OCI-LY1 (cell line): ENCODE measurements at regions not wholly inside any gene's neighbourhood (a gene's known extent, or its start where the extent isn't known, plus 50 kb on each side); places are given as distances from the start of the nearest gene placed in this dataset.

ENCODE experiments used
- H2AFZ ChIP-seq: fragments of 200-600 bp; sonication (generic), shearing (Covaris generic); 2 replicates; pipeline ENCODE4 v1.6.0; 2014; ENCODE audit warnings: antibody characterized with exemption, mild to moderate bottlenecking, low read length
- H3F3A ChIP-seq: fragments of 200-600 bp; sonication (generic), shearing (Covaris generic); 2 replicates; pipeline ENCODE4 v1.6.0; 2014; ENCODE audit warnings: mild to moderate bottlenecking, antibody characterized with exemption, low read length, moderate library complexity; ENCODE audit not compliant: insufficient read depth
- H3K27ac ChIP-seq: fragments of 200-600 bp; sonication (generic); 2 replicates; pipeline ENCODE4 v1.5.1; 2014; ENCODE audit warnings: low read length, mixed run types, mild to moderate bottlenecking, low read depth; ENCODE audit not compliant: poor library complexity, severe bottlenecking
- H3K27me3 ChIP-seq: fragments of 200-600 bp; sonication (generic); 2 replicates; pipeline ENCODE4 v1.6.0; 2014; ENCODE audit warnings: antibody characterized with exemption, mild to moderate bottlenecking, low read length, moderate library complexity; ENCODE audit not compliant: insufficient read depth
- H3K36me3 ChIP-seq: fragments of 200-600 bp; sonication (generic); 2 replicates; pipeline ENCODE4 v1.6.1; 2014; ENCODE audit warnings: mild to moderate bottlenecking, antibody characterized with exemption, low read length, moderate library complexity, mixed read lengths; ENCODE audit not compliant: insufficient read depth
- H3K4me1 ChIP-seq: fragments of 200-600 bp; sonication (generic); 2 replicates; pipeline ENCODE4 v1.5.1; 2014; ENCODE audit warnings: mild to moderate bottlenecking, low read length, moderate library complexity; ENCODE audit not compliant: insufficient read depth, severe bottlenecking
- H3K4me2 ChIP-seq: fragments of 200-600 bp; sonication (generic), shearing (Covaris generic); 2 replicates; pipeline ENCODE4 v1.6.1; 2014; ENCODE audit warnings: low read length
- H3K4me3 ChIP-seq: fragments of 200-600 bp; sonication (generic); 2 replicates; pipeline ENCODE4 v1.5.1; 2014; ENCODE audit warnings: low read length, low read depth, mild to moderate bottlenecking, mixed read lengths; ENCODE audit not compliant: poor library complexity, severe bottlenecking
- H3K79me2 ChIP-seq: fragments of 200-600 bp; shearing (Covaris generic); 2 replicates; pipeline ENCODE4 v1.6.1; 2016; ENCODE audit warnings: mixed run types, low read length, mixed read lengths; ENCODE audit not compliant: insufficient read depth
- H3K9ac ChIP-seq: fragments of 200-600 bp; sonication (generic), shearing (Covaris generic); 2 replicates; pipeline ENCODE4 v1.6.1; 2014; ENCODE audit warnings: mild to moderate bottlenecking, low read length, mixed read lengths
- H3K9me2 ChIP-seq: fragments of 200-600 bp; sonication (generic), shearing (Covaris generic); 2 replicates; pipeline ENCODE4 v1.6.1; 2014; ENCODE audit warnings: low read depth, mild to moderate bottlenecking, low read length, mixed read lengths
- H3K9me3 ChIP-seq: fragments of 200-600 bp; shearing (Covaris generic); 2 replicates; pipeline ENCODE4 v1.6.1; 2014; ENCODE audit warnings: low read length, mixed read lengths
- H4K20me1 ChIP-seq: fragments of 200-600 bp; sonication (generic), shearing (Covaris generic); 2 replicates; pipeline ENCODE4 v1.6.0; 2016; ENCODE audit warnings: mild to moderate bottlenecking, low read length; ENCODE audit not compliant: insufficient read depth
- EZH2 ChIP-seq: fragments of 200-600 bp; sonication (generic), shearing (Covaris generic); IDR thresholded peaks from 2 replicates; pipeline ENCODE4 v1.8.0; 2017; ENCODE audit warnings: borderline replicate concordance, mixed run types, mild to moderate bottlenecking, antibody characterized with exemption, low read length, moderate library complexity, mixed read lengths
- TF ChIP-seq, protein P1 (sequence below): fragments of 200-600 bp; sonication (generic), shearing (Covaris generic); IDR thresholded peaks from 2 replicates; pipeline ENCODE4 v1.5.1; 2017; ENCODE audit warnings: mild to moderate bottlenecking, antibody characterized with exemption, low read length, moderate library complexity, mixed read lengths

DNA sequence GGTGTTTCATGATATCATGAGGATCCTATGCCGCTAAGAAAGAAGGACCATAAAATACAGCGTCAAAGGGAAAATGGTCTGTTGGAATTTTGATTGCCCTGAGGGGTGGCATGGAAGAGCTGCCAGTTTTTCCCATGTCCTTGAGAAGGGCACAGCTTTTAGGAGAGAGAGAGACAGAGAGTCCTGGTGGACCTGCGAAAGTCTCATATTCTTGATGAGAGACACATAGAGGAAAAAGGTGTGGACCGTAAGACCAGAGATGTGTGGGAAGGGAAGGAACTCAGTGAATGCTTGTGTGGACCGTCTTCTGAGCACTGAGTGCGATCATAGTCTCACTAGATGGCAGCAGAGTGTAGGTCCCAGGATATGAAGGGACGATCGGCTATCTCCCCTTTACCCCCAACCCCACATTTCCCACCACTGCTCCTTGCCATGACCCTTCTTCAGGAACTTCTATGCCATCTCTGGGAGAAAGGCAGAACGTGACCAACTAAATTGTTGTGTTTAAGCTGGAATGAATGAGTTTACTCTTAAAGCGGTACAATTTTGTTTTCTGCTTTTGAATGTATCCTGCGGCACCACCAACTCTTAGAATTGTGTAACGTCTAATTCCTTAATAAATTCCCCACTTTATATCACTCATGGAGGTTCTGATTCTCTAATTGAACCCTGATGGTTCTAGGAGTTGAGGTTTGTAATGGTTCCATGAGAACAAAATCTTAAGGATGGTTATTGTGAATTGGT, 117.7 kb downstream of the CTH start:
- TF ChIP-seq, protein P1, sequence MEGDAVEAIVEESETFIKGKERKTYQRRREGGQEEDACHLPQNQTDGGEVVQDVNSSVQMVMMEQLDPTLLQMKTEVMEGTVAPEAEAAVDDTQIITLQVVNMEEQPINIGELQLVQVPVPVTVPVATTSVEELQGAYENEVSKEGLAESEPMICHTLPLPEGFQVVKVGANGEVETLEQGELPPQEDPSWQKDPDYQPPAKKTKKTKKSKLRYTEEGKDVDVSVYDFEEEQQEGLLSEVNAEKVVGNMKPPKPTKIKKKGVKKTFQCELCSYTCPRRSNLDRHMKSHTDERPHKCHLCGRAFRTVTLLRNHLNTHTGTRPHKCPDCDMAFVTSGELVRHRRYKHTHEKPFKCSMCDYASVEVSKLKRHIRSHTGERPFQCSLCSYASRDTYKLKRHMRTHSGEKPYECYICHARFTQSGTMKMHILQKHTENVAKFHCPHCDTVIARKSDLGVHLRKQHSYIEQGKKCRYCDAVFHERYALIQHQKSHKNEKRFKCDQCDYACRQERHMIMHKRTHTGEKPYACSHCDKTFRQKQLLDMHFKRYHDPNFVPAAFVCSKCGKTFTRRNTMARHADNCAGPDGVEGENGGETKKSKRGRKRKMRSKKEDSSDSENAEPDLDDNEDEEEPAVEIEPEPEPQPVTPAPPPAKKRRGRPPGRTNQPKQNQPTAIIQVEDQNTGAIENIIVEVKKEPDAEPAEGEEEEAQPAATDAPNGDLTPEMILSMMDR, result peak; percentile 58
- TF ChIP-seq EZH2, result no peak
- Histone ChIP-seq H3K79me2 (no peaks in the 10 kb centered on the region), H3K36me3 (no peaks in the 10 kb centered on the region), H3K4me2 (no peak overlapping the region), H3K27me3 (no peaks in the 10 kb centered on the region), H3K27ac (no peak overlapping the region), H3K4me1 (no peaks in the 10 kb centered on the region), H3K9me2 (no peaks in the 10 kb centered on the region), H3K9ac (no peak overlapping the region), H4K20me1 (no peaks in the 10 kb centered on the region), H3K9me3 (no peaks in the 10 kb centered on the region), H2AFZ (no peak overlapping the region), H3F3A (no peaks in the 10 kb centered on the region), H3K4me3 (no peak overlapping the region)

DNA sequence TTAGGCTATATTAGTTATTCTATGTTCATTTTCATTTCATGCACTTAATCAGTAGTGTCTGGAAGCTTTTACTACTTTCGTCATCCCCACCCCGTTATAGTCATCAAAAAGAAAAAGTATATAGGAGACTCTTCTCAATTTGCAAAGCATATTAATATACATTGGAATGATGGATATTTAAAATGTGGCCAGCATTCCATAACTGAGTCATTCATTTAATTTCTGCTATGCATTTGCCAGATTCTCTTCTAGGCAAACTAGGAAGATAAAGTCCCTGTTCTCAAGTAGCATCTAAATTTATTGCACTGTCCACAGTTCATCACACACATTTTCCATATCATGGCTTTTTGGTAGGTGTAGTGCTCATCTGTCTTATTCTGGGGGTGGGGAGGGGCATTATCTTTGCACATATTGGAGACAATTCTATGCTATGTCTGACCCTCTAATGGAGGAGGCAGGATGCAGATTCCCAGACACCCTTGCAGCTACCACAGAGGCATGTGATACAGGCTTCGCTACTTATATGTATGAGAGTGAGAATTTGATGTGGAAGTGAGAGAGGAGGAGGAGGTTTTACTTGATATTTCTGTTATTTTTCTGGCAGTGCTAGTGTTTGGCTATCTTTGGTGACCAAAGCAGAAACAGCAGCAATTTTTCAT, 125.8 kb downstream of the CTH start:
- Histone ChIP-seq H3K4me2 (no peak overlapping the region), H3K79me2 (no peaks in the 10 kb centered on the region), H3K9ac (no peak overlapping the region), H3K9me2 (no peaks in the 10 kb centered on the region), H3K4me1 (no peaks in the 10 kb centered on the region), H3K9me3 (no peaks in the 10 kb centered on the region), H2AFZ (no peak overlapping the region), H4K20me1 (no peaks in the 10 kb centered on the region), H3K4me3 (no peak overlapping the region), H3K36me3 (no peaks in the 10 kb centered on the region), H3F3A (no peaks in the 10 kb centered on the region), H3K27me3 (no peaks in the 10 kb centered on the region), H3K27ac (no peak overlapping the region)
- TF ChIP-seq, protein P1, result no peak
- no peak for TF ChIP-seq EZH2

DNA sequence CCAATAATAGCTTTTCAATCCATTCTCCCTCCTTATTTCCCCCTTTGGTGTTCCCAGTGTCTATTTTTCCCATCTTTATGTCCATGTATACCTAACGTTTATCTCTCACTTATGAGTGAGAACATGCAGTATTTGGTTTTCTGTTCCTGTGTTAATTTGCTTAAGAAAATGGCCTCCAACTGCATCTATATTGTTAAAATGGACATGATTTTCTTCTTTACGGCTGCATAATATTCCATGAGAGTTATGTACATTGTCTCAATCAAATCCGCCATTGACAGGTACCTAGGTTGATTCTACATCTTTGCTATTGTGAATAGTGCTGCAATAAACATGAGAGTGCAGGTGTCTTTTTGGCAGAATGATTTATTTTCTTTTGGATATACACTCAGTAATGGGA, 126.7 kb downstream of the CTH start:
- H3K79me2 ChIP-seq, result no peaks in the 10 kb centered on the region
- TF ChIP-seq, protein P1, result no peak
- TF ChIP-seq EZH2, result no peak
- H3K9me3 ChIP-seq, result no peaks in the 10 kb centered on the region
- H4K20me1 ChIP-seq, result no peaks in the 10 kb centered on the region
- no peaks in the 10 kb centered on the region for H3K27me3 ChIP-seq
- H2AFZ ChIP-seq, result no peak overlapping the region
- H3K9me2 ChIP-seq, result no peaks in the 10 kb centered on the region
- H3K36me3 ChIP-seq, result no peaks in the 10 kb centered on the region
- no peak overlapping the region for H3K27ac ChIP-seq
- no peak overlapping the region for H3K4me3 ChIP-seq
- H3K4me1 ChIP-seq, result no peaks in the 10 kb centered on the region
- H3K4me2 ChIP-seq, result no peak overlapping the region
- H3F3A ChIP-seq, result no peaks in the 10 kb centered on the region
- H3K9ac ChIP-seq, result no peak overlapping the region
